Activated CD4-positive, alpha-beta T cell treated with anti-CD3 and anti-CD28 coated beads, Interleukin-2, amount 10 ng/mL, durations not matched to agents 7 days and 5 days (primary cell): ENCODE measurements at regions not wholly inside any gene's neighbourhood (a gene's known extent, or its start where the extent isn't known, plus 50 kb on each side); places are given as distances from the start of the nearest gene placed in this dataset.

ENCODE experiments used
- CTCF ChIA-PET: fragments of 350-600 bp; sonication (Branson Sonifier 250); formaldehyde crosslinking; loops from one replicate; lab custom pipeline; 2021; ENCODE audit warnings: antibody characterized with exemption; lab: Charles Lee
- POLR2A ChIA-PET: fragments of 350-600 bp; sonication (Branson Sonifier 250); formaldehyde crosslinking; loops from one replicate; lab custom pipeline; 2021; ENCODE audit warnings: antibody characterized with exemption; lab: Charles Lee
- DNase-seq: peaks from one replicate; pipeline ENCODE4 v3.0.0-alpha.2; 2020
- H3K27ac Mint-ChIP-seq: one replicate; pipeline ENCODE4 v1.8.0; 2021; ENCODE audit warnings: mild to moderate bottlenecking, moderate library complexity, mixed read lengths
- H3K27me3 Mint-ChIP-seq: one replicate; pipeline ENCODE4 v1.8.0; 2021; ENCODE audit warnings: mixed read lengths
- H3K36me3 Mint-ChIP-seq: one replicate; pipeline ENCODE4 v1.8.0; 2021; ENCODE audit warnings: low read depth, mixed read lengths
- H3K4me1 Mint-ChIP-seq: one replicate; pipeline ENCODE4 v1.8.0; 2021; ENCODE audit warnings: mixed read lengths
- H3K4me3 Mint-ChIP-seq: one replicate; pipeline ENCODE4 v1.8.0; 2021; ENCODE audit warnings: mild to moderate bottlenecking, moderate library complexity, mixed read lengths
- H3K9me3 Mint-ChIP-seq: one replicate; pipeline ENCODE4 v1.8.0; 2021; ENCODE audit warnings: mixed read lengths

GRCh38 chr7:52071744-52072143 is 755.1 kb upstream of the COBL start:
- ChIA-PET POLR2A (no interaction called here), CTCF (interaction anchor here (0.6 kb wide), 1 partner anchor 646 kb away, joined by 3 read pairs; no protein-coding TSS in a partner anchor)
- H3K9me3 Mint-ChIP-seq, result peaks cover 4% of the 10 kb centered on the region
- no peak for DNase-seq
- H3K27me3 Mint-ChIP-seq, result no peaks in the 10 kb centered on the region
- H3K4me3 Mint-ChIP-seq, result no peak overlapping the region
- no peaks in the 10 kb centered on the region for H3K36me3 Mint-ChIP-seq
- no peak overlapping the region for H3K27ac Mint-ChIP-seq
- no peaks in the 10 kb centered on the region for H3K4me1 Mint-ChIP-seq

GRCh38 chr7:52064493-52064892 is 747.9 kb upstream of the COBL start:
- Mint-ChIP-seq H3K4me1 (no peaks in the 10 kb centered on the region), H3K27ac (no peak overlapping the region), H3K36me3 (no peaks in the 10 kb centered on the region), H3K4me3 (no peak overlapping the region), H3K9me3 (peaks cover 2% of the 10 kb centered on the region), H3K27me3 (no peaks in the 10 kb centered on the region)
- DNase-seq, result no peak
- ChIA-PET CTCF (no interaction called here), POLR2A (no interaction called here)

- H3K4me3 Mint-ChIP-seq, result no peak overlapping the region
- H3K9me3 Mint-ChIP-seq, result no peaks in the 10 kb centered on the region
- ChIA-PET CTCF (no interaction called here), POLR2A (no interaction called here)
- no peak for DNase-seq
- H3K27me3 Mint-ChIP-seq, result no peaks in the 10 kb centered on the region
- H3K27ac Mint-ChIP-seq, result no peak overlapping the region
- no peaks in the 10 kb centered on the region for H3K4me1 Mint-ChIP-seq
- H3K36me3 Mint-ChIP-seq, result no peaks in the 10 kb centered on the region
These were observed 745.1 kb upstream of the COBL start for GRCh38 chr7:52061666-52062065.

- H3K27ac Mint-ChIP-seq, result no peak overlapping the region
- no peaks in the 10 kb centered on the region for H3K27me3 Mint-ChIP-seq
- POLR2A ChIA-PET, result no interaction called here
- DNase-seq, result no peak
- no peak overlapping the region for H3K4me3 Mint-ChIP-seq
- CTCF ChIA-PET, result no interaction called here
- no peaks in the 10 kb centered on the region for H3K36me3 Mint-ChIP-seq
- peaks cover 6% of the 10 kb centered on the region for H3K9me3 Mint-ChIP-seq
- H3K4me1 Mint-ChIP-seq, result no peaks in the 10 kb centered on the region
These were observed 736.9 kb upstream of the COBL start for GRCh38 chr7:52053525-52053924.

GRCh38 chr7:52030722-52031121 is 714.1 kb upstream of the COBL start:
- CTCF ChIA-PET, result no interaction called here
- Mint-ChIP-seq H3K9me3 (peaks cover 3% of the 10 kb centered on the region), H3K4me3 (no peak overlapping the region), H3K36me3 (no peaks in the 10 kb centered on the region), H3K27me3 (no peaks in the 10 kb centered on the region), H3K27ac (no peak overlapping the region), H3K4me1 (no peaks in the 10 kb centered on the region)
- POLR2A ChIA-PET, result no interaction called here
- no peak for DNase-seq

GRCh38 chr7:52026140-52026539 is 709.5 kb upstream of the COBL start:
- no peaks in the 10 kb centered on the region for H3K4me1 Mint-ChIP-seq
- H3K36me3 Mint-ChIP-seq, result no peaks in the 10 kb centered on the region
- H3K27me3 Mint-ChIP-seq, result no peaks in the 10 kb centered on the region
- POLR2A ChIA-PET, result no interaction called here
- no peak overlapping the region for H3K4me3 Mint-ChIP-seq
- DNase-seq, result no peak
- H3K9me3 Mint-ChIP-seq, result no peaks in the 10 kb centered on the region
- no peak overlapping the region for H3K27ac Mint-ChIP-seq
- CTCF ChIA-PET, result no interaction called here

GRCh38 chr7:52021343-52021742 is 704.7 kb upstream of the COBL start:
- no peaks in the 10 kb centered on the region for H3K4me1 Mint-ChIP-seq
- H3K36me3 Mint-ChIP-seq, result no peaks in the 10 kb centered on the region
- H3K27me3 Mint-ChIP-seq, result no peaks in the 10 kb centered on the region
- H3K4me3 Mint-ChIP-seq, result no peak overlapping the region
- ChIA-PET CTCF (no interaction called here), POLR2A (no interaction called here)
- H3K27ac Mint-ChIP-seq, result no peak overlapping the region
- no peak for DNase-seq
- no peaks in the 10 kb centered on the region for H3K9me3 Mint-ChIP-seq

- ChIA-PET CTCF (no interaction called here), POLR2A (no interaction called here)
- H3K27ac Mint-ChIP-seq, result no peak overlapping the region
- no peaks in the 10 kb centered on the region for H3K36me3 Mint-ChIP-seq
- DNase-seq, result no peak
- no peaks in the 10 kb centered on the region for H3K27me3 Mint-ChIP-seq
- no peak overlapping the region for H3K4me3 Mint-ChIP-seq
- no peaks in the 10 kb centered on the region for H3K4me1 Mint-ChIP-seq
- H3K9me3 Mint-ChIP-seq, result no peaks in the 10 kb centered on the region
These were observed 702.1 kb upstream of the COBL start for GRCh38 chr7:52018680-52019054.

GRCh38 chr7:52017802-52018679 is 701.4 kb upstream of the COBL start:
- no peaks in the 10 kb centered on the region for H3K4me1 Mint-ChIP-seq
- H3K4me3 Mint-ChIP-seq, result no peak overlapping the region
- no peaks in the 10 kb centered on the region for H3K27me3 Mint-ChIP-seq
- no peaks in the 10 kb centered on the region for H3K36me3 Mint-ChIP-seq
- H3K9me3 Mint-ChIP-seq, result no peaks in the 10 kb centered on the region
- ChIA-PET CTCF (no interaction called here), POLR2A (no interaction called here)
- H3K27ac Mint-ChIP-seq, result no peak overlapping the region
- peak; percentile 22 for DNase-seq

- Mint-ChIP-seq H3K36me3 (no peaks in the 10 kb centered on the region), H3K4me3 (no peak overlapping the region), H3K9me3 (peaks cover 8% of the 10 kb centered on the region), H3K27me3 (no peaks in the 10 kb centered on the region), H3K4me1 (no peaks in the 10 kb centered on the region), H3K27ac (no peak overlapping the region)
- ChIA-PET CTCF (interaction anchor here (1.2 kb wide), 1 partner anchor 14 kb away, joined by 3 read pairs; no protein-coding TSS in a partner anchor), POLR2A (no interaction called here)
- no peak for DNase-seq
These were observed 692.6 kb upstream of the COBL start for GRCh38 chr7:52009181-52009580.

GRCh38 chr7:52006674-52007073 is 690.1 kb upstream of the COBL start:
- Mint-ChIP-seq H3K27ac (no peak overlapping the region), H3K9me3 (peaks cover 8% of the 10 kb centered on the region), H3K4me3 (no peak overlapping the region), H3K4me1 (no peaks in the 10 kb centered on the region), H3K36me3 (no peaks in the 10 kb centered on the region), H3K27me3 (no peaks in the 10 kb centered on the region)
- DNase-seq, result no peak
- CTCF ChIA-PET, result no interaction called here
- POLR2A ChIA-PET, result no interaction called here

GRCh38 chr7:52005613-52006012 is 689.0 kb upstream of the COBL start:
- POLR2A ChIA-PET, result no interaction called here
- H3K27me3 Mint-ChIP-seq, result no peaks in the 10 kb centered on the region
- H3K9me3 Mint-ChIP-seq, result peaks cover 5% of the 10 kb centered on the region
- CTCF ChIA-PET, result no interaction called here
- no peaks in the 10 kb centered on the region for H3K4me1 Mint-ChIP-seq
- H3K27ac Mint-ChIP-seq, result no peak overlapping the region
- no peak overlapping the region for H3K4me3 Mint-ChIP-seq
- H3K36me3 Mint-ChIP-seq, result no peaks in the 10 kb centered on the region
- DNase-seq, result no peak

- Mint-ChIP-seq H3K27ac (no peak overlapping the region), H3K27me3 (no peaks in the 10 kb centered on the region), H3K36me3 (no peaks in the 10 kb centered on the region), H3K4me3 (no peak overlapping the region), H3K9me3 (peaks cover 13% of the 10 kb centered on the region), H3K4me1 (no peaks in the 10 kb centered on the region)
- DNase-seq, result no peak
- CTCF ChIA-PET, result interaction anchor here (0.9 kb wide), 1 partner anchor 13 kb away, joined by 3 read pairs; no protein-coding TSS in a partner anchor
- POLR2A ChIA-PET, result no interaction called here
These were observed 679.1 kb upstream of the COBL start for GRCh38 chr7:51995596-51996179.
